GM19324 (cell line): ENCODE measurements at regions not wholly inside any gene's neighbourhood (a gene's known extent, or its start where the extent isn't known, plus 50 kb on each side); places are given as distances from the start of the nearest gene placed in this dataset.

Experiments
- ATAC-seq: cut with Tn5 transposase; IDR thresholded peaks from one replicate; pipeline ENCODE4 v1.9.1; 2021; ENCODE audit warnings: mild to moderate bottlenecking, moderate library complexity; ENCODE audit not compliant: unreplicated experiment, low FRiP score

- ATAC-seq, result no peak
These were observed 91.2 kb upstream of the KLF3 start for GRCh38 chr4:38572793-38573192.

GRCh38 chr4:38574559-38575333 lies 89.3 kb upstream of the KLF3 start:
- ATAC-seq, result no peak

- ATAC-seq, result no peak
These were observed 87.2 kb upstream of the KLF3 start for GRCh38 chr4:38576767-38577166.

- no peak for ATAC-seq
These were observed 86.5 kb upstream of the KLF3 start for GRCh38 chr4:38577462-38577861.

- no peak for ATAC-seq
These were observed 82.4 kb upstream of the KLF3 start for GRCh38 chr4:38581426-38582106.

- no peak for ATAC-seq
These were observed 81.6 kb upstream of the KLF3 start for GRCh38 chr4:38582445-38582844.

DNA sequence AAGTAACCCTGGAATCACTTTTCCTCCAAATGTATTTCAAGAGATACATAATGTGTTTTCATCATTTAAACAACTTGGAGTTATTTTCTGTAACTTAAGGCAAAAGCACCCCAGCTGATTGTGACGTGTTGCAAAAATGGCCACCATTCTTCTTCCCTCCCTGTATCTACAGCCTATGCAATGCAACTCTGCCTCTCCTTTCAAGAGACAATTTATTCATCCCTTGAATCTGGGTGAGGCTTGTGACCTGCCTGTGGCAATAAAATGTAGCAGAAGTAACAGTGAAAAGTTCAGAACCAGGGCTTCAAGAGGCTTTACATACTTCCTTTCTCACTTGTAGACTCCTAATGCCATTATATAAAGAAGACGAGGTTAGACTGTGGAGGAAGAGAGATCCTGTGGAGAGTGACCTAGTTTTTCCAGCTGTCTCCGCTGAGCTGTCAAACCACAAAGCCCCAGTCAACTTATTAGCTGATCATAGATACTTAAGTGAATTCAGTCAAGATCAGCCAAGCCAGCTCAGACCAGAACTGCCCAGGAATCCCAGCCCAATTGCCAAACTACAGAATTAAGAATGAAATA lies 81.0 kb upstream of the KLF3 start:
- ATAC-seq, result no peak

DNA sequence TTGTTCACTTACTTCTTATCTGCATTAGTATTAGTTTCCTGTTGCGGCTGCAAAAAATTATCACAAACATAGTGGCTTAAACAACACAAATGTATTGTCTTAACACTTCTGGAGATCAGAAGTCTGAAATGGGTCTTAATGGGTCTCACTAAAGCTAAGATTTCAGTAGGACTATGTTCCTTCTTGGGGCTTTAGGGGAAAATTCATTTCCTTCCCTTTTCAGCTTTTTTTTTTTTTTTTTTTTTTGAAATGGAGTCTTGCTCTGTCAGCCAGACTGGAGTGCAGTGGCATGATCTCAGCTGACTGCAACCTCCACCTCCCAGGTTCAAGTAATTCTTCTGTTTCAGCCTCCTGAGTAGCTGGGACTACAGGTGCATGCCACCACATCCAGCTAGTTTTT lies 78.1 kb upstream of the KLF3 start:
- no peak for ATAC-seq

DNA sequence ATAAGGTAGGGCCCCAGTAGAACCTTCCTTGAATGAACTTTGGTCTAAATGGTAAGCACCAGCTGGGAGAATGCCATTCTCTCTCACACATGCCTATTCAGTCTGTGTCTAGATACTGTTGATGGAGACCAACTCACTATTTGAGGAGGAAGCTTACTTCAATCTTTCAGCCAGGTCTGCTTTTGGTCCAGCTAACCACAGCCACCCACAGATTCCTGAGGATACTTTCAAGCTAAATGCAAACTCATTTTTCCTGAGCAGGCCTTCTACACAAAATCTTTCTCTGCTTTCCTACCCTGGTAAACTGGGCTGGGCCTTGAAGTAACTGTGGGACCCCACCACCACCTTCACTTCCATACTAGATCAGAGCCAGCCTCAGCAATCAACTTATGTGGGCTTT lies 76.9 kb upstream of the KLF3 start:
- ATAC-seq, result no peak

DNA sequence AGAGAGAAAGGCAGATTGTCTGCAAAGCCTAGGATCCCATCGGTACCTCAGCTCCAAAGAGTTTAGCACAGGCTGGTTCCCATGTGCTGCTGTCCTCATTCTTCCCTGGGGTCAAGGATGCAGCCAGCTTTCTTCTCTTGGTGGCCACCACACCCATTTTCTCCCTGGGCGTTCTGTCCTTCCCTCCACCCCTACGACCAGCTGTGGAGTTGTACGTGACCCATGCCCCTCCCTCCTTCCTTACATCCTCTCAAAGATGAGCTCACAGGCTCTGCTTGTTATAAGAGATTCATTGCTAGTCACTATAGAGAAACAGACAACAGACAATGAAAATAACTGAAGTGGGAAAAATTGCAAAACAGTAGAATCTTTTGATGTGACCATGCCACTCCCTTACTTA lies 74.0 kb upstream of the KLF3 start:
- ATAC-seq, result no peak

DNA sequence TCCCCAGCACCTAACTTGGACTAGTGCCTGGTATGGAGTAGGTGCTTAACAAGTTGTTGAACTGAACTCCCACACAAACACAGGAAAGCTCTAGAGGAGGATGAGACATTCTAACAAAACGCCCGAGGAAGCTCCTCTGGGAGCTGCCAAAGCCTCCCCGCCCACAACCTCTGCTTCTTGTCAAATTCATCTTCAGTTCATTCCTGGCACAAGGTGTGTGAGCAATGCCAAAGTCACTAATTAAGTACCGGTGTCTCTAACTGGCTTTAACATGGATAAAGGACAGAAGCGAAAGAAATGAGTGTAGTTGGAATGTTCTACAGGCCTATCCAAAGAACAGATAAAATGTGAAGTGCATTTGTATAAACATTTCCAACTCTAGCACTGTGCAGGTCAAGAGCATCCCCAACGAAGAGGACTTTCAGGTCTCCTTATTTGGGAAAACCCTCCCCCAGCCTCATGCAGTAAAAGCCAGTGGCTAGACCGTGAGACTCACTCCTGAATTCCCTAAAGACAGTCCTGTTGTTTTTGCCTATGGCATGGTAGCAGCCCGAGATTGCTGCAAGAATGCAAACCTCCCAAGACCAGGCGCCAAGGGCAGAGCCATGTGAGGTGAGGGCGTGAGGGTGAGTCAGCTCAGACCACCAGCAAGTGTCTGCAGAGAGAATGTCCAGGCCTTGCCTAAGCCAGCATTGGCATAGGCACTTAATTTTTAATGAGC lies 72.2 kb upstream of the KLF3 start:
- ATAC-seq, result no peak

DNA sequence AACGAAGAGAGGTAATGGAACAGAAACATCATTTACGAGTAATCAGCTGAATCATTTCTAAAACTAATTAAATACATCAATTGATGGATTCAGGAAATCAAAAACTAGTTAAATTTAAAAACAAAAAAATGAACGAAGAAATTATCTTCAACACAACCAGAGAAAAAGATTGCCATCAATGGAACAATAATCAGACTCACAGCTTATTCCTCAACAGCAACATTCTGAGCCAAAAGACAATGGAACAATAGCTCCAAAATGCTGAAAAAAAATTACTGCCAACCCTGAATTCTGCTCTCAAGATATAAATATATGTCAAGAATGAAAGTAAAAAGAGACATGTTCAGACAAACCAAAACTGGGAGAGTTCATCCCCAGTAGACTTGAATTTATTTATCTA lies 65.5 kb upstream of the KLF3 start:
- no peak for ATAC-seq

DNA sequence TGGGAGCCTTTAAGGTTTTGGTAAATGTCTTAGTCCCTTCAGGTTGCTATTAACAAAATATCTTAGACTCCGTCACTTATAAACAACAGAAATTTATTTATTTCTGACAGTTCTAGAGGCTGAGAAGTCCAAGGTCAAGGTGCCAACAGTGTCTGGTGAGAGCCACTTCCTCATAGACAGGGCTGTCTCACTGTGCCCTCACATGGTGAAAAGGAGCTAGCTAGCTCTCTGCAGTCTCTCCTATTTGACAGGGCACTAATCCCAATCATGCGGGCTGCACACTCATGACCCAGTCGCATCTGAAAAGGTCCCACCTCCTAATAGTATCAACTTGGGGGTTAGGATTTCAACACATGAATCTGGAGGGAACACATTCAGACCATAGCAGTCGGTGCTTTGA lies 63.4 kb upstream of the KLF3 start:
- ATAC-seq, result no peak

DNA sequence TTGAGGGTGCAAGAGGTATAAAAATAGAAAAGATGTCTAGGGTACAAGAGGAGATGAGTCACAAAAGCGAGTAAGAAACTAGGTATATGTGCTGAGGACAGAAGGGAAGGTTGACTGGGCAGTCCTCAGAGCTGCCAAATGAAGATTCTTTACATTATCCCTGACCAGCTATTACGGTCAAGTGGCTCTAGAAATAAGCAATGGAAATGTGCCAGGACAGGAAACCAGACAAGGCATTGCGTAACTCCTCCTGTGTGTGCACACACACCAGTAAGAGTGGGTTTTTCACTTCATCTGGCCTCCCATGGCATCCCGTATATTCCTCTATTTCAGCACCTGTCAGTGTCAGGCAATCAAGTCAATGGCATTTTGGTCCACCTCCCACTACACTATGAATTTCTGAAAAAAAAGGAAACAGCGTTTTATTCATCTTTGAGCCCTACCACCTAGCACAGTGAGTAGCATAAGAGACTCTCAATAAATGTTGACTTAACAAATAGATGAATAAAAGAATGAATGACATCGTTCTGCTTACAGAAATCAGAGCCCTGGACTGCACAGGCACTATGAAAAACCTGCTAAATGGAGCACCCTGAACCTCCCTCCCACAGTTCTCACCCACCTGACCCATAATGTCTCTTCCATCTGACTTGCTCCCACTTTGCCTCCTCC lies 62.6 kb upstream of the KLF3 start:
- ATAC-seq, result no peak

DNA sequence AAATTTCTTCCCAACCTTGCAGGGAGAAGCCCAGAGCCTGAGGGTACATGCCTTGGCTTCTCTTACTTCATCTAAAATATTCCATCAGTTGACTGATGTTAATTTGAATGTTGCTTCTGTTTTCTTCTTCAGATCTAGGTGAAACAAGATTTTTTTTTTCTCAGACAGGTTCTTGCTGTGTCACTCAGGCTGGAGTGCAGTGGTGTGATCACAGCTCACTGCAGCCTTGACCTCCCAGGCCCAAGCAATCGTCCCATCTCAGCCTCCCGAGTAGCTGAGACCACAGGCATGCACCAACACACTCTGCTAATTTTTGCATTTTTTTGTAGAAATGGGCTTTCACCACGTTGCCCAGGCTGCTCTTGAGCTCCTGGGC lies 62.1 kb upstream of the KLF3 start:
- no peak for ATAC-seq

DNA sequence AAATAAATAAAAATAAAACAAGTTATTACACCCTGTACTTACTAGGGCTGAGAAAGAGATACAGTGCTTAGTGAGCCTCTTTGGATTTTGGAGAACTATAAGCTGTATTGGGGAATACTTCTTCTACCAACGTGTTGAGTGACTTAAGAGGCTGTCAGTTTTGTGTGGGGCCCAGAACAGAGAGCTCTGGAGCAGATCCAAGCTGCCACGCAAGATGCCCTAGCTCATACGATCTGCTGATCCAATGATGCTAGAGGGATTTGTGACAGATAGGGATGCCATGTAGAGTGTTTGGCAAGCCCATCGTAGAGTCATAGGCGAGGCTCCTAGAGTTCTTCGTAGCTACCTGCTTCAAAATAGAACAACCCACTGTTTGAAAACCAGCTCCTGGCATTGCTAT lies 60.3 kb upstream of the KLF3 start:
- no peak for ATAC-seq

DNA sequence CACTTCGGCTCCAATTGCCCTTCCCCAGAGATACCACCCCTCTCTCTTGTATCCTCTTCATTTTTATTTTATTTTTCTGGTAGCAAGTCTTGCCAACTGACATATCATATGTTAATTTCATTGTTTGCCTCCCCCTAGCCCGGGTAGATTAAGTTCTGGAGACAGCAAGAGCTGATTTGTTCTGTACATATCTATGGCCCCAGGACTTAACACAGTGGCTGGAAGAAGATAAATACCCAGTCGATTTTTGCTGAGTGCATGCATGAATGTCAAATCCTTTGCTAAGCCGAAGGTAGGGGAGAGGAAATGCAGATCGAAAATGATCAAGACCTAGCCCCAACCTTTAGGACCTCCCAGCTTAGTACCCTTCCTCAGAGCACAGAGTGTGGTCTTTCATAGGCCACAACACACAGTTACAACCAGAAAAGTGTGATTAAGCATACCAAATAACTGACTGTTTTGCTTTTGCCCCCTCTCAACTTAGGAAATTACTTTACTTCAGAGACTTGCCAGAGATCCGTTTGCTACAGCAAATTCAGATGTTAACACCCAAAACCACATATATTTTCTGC lies 58.7 kb upstream of the KLF3 start:
- no peak for ATAC-seq

GRCh38 chr4:38605753-38606586 lies 58.0 kb upstream of the KLF3 start:
- no peak for ATAC-seq

DNA sequence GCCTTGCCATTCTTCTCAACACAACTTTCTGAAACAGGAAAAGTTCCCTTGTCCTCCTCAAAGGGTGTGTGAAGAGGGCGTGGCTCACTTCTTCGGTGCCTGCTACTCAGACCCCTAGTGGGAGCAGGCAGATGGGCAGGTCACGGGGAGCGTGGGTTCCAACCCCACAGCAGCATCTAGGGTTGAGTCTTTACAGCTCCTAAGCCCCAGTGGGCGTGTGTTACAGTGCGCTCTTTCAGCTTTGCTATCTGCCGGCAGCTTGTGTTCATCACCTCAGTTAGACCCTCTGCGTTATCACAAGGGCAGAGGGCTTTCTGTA lies 57.5 kb upstream of the KLF3 start:
- ATAC-seq, result no peak

- ATAC-seq, result no peak
These were observed 54.4 kb upstream of the KLF3 start for GRCh38 chr4:38609614-38610013.
